ENCODE measurements at regions not wholly inside any gene's neighbourhood (a gene's known extent, or its start where the extent isn't known, plus 50 kb on each side); places are given as distances from the start of the nearest gene placed in this dataset.

- ChIA-PET POLR2A (ENCODE audit: partially characterized antibody) (no interaction called here), CTCF (ENCODE audit: partially characterized antibody) (interaction anchor here (1.2 kb wide), 1 partner anchor 46 kb away, joined by 3 read pairs; no protein-coding TSS in a partner anchor)
- FAIRE-seq (no peak), DNase-seq (ENCODE audit: low read depth in 1 of 2, low spot score in 2 of 2) (no peak)
- Histone ChIP-seq H3K4me2 (ENCODE audit: insufficient read depth in 1 of 2, low read depth in 2 of 2, low read length in 2 of 2) (no peak overlapping the region), H2BK5ac (ENCODE audit: low read depth, low read length) (no peak overlapping the region), H3K9ac (replicated peaks in 1 of 4; ENCODE audit: extremely low read depth in 1 of 4, low read depth in 3 of 4, low read length in 3 of 4) (no peak overlapping the region), H4K8ac (ENCODE audit: extremely low read depth, insufficient read depth, low read length) (no peak overlapping the region), H3K23ac (ENCODE audit: insufficient read length) (no peak overlapping the region), H2BK20ac (ENCODE audit: low read length) (no peak overlapping the region), H3K27ac (ENCODE audit: low read depth, low read length) (no peak overlapping the region), H3K23me2 (ENCODE audit: low read depth, low read length) (no peaks in the 10 kb centered on the region), H3K4me3 (ENCODE audit: extremely low read depth in 1 of 4, insufficient read depth in 2 of 4, low read depth in 3 of 4, low read length in 4 of 4) (no peak overlapping the region), H3K14ac (ENCODE audit: insufficient read length) (no peak overlapping the region), H2AK5ac (ENCODE audit: low read depth, low read length) (no peak overlapping the region), H3K4ac (replicated peaks; ENCODE audit: insufficient read length, low read depth, low read length) (no peak overlapping the region), H4K20me1 (replicated peaks in 1 of 2; ENCODE audit: control insufficient read depth in 1 of 2, insufficient read depth in 2 of 2, low read length in 2 of 2) (no peaks in the 10 kb centered on the region), H3K4me1 (replicated peaks in 1 of 4; ENCODE audit: control insufficient read depth in 3 of 4, insufficient read depth in 4 of 4, low read length in 3 of 4) (peaks cover 0 to 6% (median 0%) of the 10 kb centered on the region in 4 experiments; a peak in 1 of 7 replicates), H3K79me1 (ENCODE audit: low read depth, low read length) (no peaks in the 10 kb centered on the region), H4K91ac (replicated peaks; ENCODE audit: insufficient read length, low read length) (no peak overlapping the region), H4K5ac (ENCODE audit: insufficient read length, low read depth, low read length) (no peak overlapping the region), H3K36me3 (ENCODE audit: control insufficient read depth in 2 of 4, insufficient read depth in 4 of 4, low read length in 3 of 4) (no peaks in the 10 kb centered on the region), H2BK15ac (ENCODE audit: low read length) (no peak overlapping the region), H3K27me3 (replicated peaks in 1 of 4; ENCODE audit: control insufficient read depth in 3 of 4, extremely low read depth in 1 of 4, insufficient read depth in 3 of 4, low read length in 3 of 4) (no peaks in the 10 kb centered on the region), H2BK12ac (ENCODE audit: low read depth, low read length) (no peak overlapping the region), H3K18ac (ENCODE audit: extremely low read depth, low read length) (no peak overlapping the region), H2BK120ac (replicated peaks; ENCODE audit: low read depth, low read length) (no peak overlapping the region), H3K79me2 (ENCODE audit: control insufficient read depth in 1 of 2, insufficient read depth in 2 of 2, low read length in 2 of 2) (no peaks in the 10 kb centered on the region), H2AFZ (ENCODE audit: low read length) (no peak overlapping the region), H3K9me3 (ENCODE audit: insufficient read depth in 2 of 2, low read depth in 1 of 2, low read length in 1 of 2) (peaks cover 0 to 2% of the 10 kb centered on the region in 2 experiments; a peak in 1 of 4 replicates), H3K56ac (replicated peaks; ENCODE audit: insufficient read length, low read depth, low read length) (no peak overlapping the region)
- 74% methylated on average over 5 of the region's 5 CpGs; no CpG with 5 or more reads in 1 of the 2 experiments for WGBS, 2 experiments (ENCODE audit: extremely low coverage in 1 of 2, insufficient coverage in 1 of 2, insufficient read length in 1 of 2, insufficient replicate concordance in 2 of 2, low coverage in 1 of 2, low lambda C conversion rate in 2 of 2, missing lambda C conversion rate in 1 of 2)
- no peak for TF ChIP-seq EP300 (IDR thresholded peaks at IDR 0.05; ENCODE audit: borderline replicate concordance in 1 of 2, low read depth in 2 of 2, low read length in 2 of 2)
- no peak for TF ChIP-seq TBP (IDR thresholded peaks at IDR 0.05; ENCODE audit: low read depth, low read length)
- TF ChIP-seq SP1 (IDR thresholded peaks at IDR 0.05; ENCODE audit: low read depth, low read length) = no peak
- no peak for TF ChIP-seq SIX5 (IDR thresholded peaks at IDR 0.05; ENCODE audit: low read depth, low read length)
These were observed 731.5 kb upstream of the SGCG start for GRCh38 chr13:22449251-22449650.
